ENCODE measurements at regions not wholly inside any gene's neighbourhood (a gene's known extent, or its start where the extent isn't known, plus 50 kb on each side); places are given as distances from the start of the nearest gene placed in this dataset.

- no peaks in the 10 kb centered on the region for H3K4me1 ChIP-seq (ENCODE audit: insufficient read depth, low read length)
- H3K27me3 ChIP-seq (ENCODE audit: insufficient read depth, low read length) = no peaks in the 10 kb centered on the region
- 89% methylated on average over 3 of the region's 3 CpGs for WGBS
- no peaks in the 10 kb centered on the region for H3K9me3 ChIP-seq (ENCODE audit: insufficient read depth, low read depth, low read length)
- no peak overlapping the region for H3K9ac ChIP-seq (ENCODE audit: low read depth, low read length)
- H3K36me3 ChIP-seq (ENCODE audit: insufficient read depth, low read length) = no peaks in the 10 kb centered on the region
- no peak overlapping the region for H3K27ac ChIP-seq (ENCODE audit: low read depth, low read length)
- no peak overlapping the region for H3K4me3 ChIP-seq (ENCODE audit: low read length)
Measured at GRCh38 chr12:92561543-92561899, 141.3 kb upstream of the PLEKHG7 start.

GRCh38 chr12:92560713-92561542 lies 141.9 kb upstream of the PLEKHG7 start:
- H3K27ac ChIP-seq (ENCODE audit: low read depth, low read length) = no peak overlapping the region
- no peaks in the 10 kb centered on the region for H3K4me1 ChIP-seq (ENCODE audit: insufficient read depth, low read length)
- H3K27me3 ChIP-seq (ENCODE audit: insufficient read depth, low read length) = no peaks in the 10 kb centered on the region
- no peaks in the 10 kb centered on the region for H3K36me3 ChIP-seq (ENCODE audit: insufficient read depth, low read length)
- H3K9ac ChIP-seq (ENCODE audit: low read depth, low read length) = no peak overlapping the region
- no peak overlapping the region for H3K4me3 ChIP-seq (ENCODE audit: low read length)
- no peaks in the 10 kb centered on the region for H3K9me3 ChIP-seq (ENCODE audit: insufficient read depth, low read depth, low read length)
- WGBS = 89% methylated on average over 6 of the region's 6 CpGs

GRCh38 chr12:92558806-92559205 lies 144.0 kb upstream of the PLEKHG7 start:
- Histone ChIP-seq H3K4me3 (ENCODE audit: low read length) (no peak overlapping the region), H3K27ac (ENCODE audit: low read depth, low read length) (no peak overlapping the region), H3K9me3 (ENCODE audit: insufficient read depth, low read depth, low read length) (no peaks in the 10 kb centered on the region), H3K9ac (ENCODE audit: low read depth, low read length) (no peak overlapping the region), H3K36me3 (ENCODE audit: insufficient read depth, low read length) (no peaks in the 10 kb centered on the region), H3K27me3 (ENCODE audit: insufficient read depth, low read length) (no peaks in the 10 kb centered on the region), H3K4me1 (ENCODE audit: insufficient read depth, low read length) (no peaks in the 10 kb centered on the region)
- 92% methylated on average over 2 of the region's 2 CpGs for WGBS

- WGBS = 100% methylated on average over 1 of the region's 1 CpG
- no peaks in the 10 kb centered on the region for H3K4me1 ChIP-seq (ENCODE audit: insufficient read depth, low read length)
- H3K36me3 ChIP-seq (ENCODE audit: insufficient read depth, low read length) = no peaks in the 10 kb centered on the region
- no peak overlapping the region for H3K9ac ChIP-seq (ENCODE audit: low read depth, low read length)
- H3K4me3 ChIP-seq (ENCODE audit: low read length) = no peak overlapping the region
- no peaks in the 10 kb centered on the region for H3K27me3 ChIP-seq (ENCODE audit: insufficient read depth, low read length)
- H3K27ac ChIP-seq (ENCODE audit: low read depth, low read length) = no peak overlapping the region
- H3K9me3 ChIP-seq (ENCODE audit: insufficient read depth, low read depth, low read length) = no peaks in the 10 kb centered on the region
Measured at GRCh38 chr12:92558215-92558773, 144.5 kb upstream of the PLEKHG7 start.

GRCh38 chr12:92557422-92557724 lies 145.4 kb upstream of the PLEKHG7 start:
- no peaks in the 10 kb centered on the region for H3K9me3 ChIP-seq (ENCODE audit: insufficient read depth, low read depth, low read length)

GRCh38 chr12:92556637-92557421 lies 146.0 kb upstream of the PLEKHG7 start:
- Histone ChIP-seq H3K27me3 (ENCODE audit: insufficient read depth, low read length) (no peaks in the 10 kb centered on the region), H3K9me3 (ENCODE audit: insufficient read depth, low read depth, low read length) (no peaks in the 10 kb centered on the region), H3K36me3 (ENCODE audit: insufficient read depth, low read length) (no peaks in the 10 kb centered on the region), H3K4me1 (ENCODE audit: insufficient read depth, low read length) (no peaks in the 10 kb centered on the region), H3K27ac (ENCODE audit: low read depth, low read length) (no peak overlapping the region), H3K9ac (ENCODE audit: low read depth, low read length) (no peak overlapping the region), H3K4me3 (ENCODE audit: low read length) (no peak overlapping the region)
- WGBS = 94% methylated on average over 9 of the region's 9 CpGs

More at GRCh38 chr12:92557422-92557724, 145.4 kb upstream of the PLEKHG7 start:
- Histone ChIP-seq H3K4me1 (ENCODE audit: insufficient read depth, low read length) (no peaks in the 10 kb centered on the region), H3K36me3 (ENCODE audit: insufficient read depth, low read length) (no peaks in the 10 kb centered on the region), H3K27me3 (ENCODE audit: insufficient read depth, low read length) (no peaks in the 10 kb centered on the region), H3K9ac (ENCODE audit: low read depth, low read length) (no peak overlapping the region), H3K27ac (ENCODE audit: low read depth, low read length) (no peak overlapping the region), H3K4me3 (ENCODE audit: low read length) (no peak overlapping the region)
- WGBS = 87% methylated on average over 2 of the region's 2 CpGs

GRCh38 chr12:92556141-92556540 lies 146.6 kb upstream of the PLEKHG7 start:
- Histone ChIP-seq H3K27ac (ENCODE audit: low read depth, low read length) (no peak overlapping the region), H3K9ac (ENCODE audit: low read depth, low read length) (no peak overlapping the region), H3K9me3 (ENCODE audit: insufficient read depth, low read depth, low read length) (no peaks in the 10 kb centered on the region), H3K4me3 (ENCODE audit: low read length) (no peak overlapping the region), H3K4me1 (ENCODE audit: insufficient read depth, low read length) (no peaks in the 10 kb centered on the region), H3K36me3 (ENCODE audit: insufficient read depth, low read length) (no peaks in the 10 kb centered on the region), H3K27me3 (ENCODE audit: insufficient read depth, low read length) (no peaks in the 10 kb centered on the region)
- 94% methylated on average over 1 of the region's 1 CpG for WGBS

GRCh38 chr12:92554158-92555073 lies 148.4 kb upstream of the PLEKHG7 start:
- H3K9ac ChIP-seq (ENCODE audit: low read depth, low read length) = no peak overlapping the region

GRCh38 chr12:92553389-92553788 lies 149.4 kb upstream of the PLEKHG7 start:
- Histone ChIP-seq H3K9ac (ENCODE audit: low read depth, low read length) (no peak overlapping the region), H3K27ac (ENCODE audit: low read depth, low read length) (no peak overlapping the region), H3K4me1 (ENCODE audit: insufficient read depth, low read length) (no peaks in the 10 kb centered on the region), H3K9me3 (ENCODE audit: insufficient read depth, low read depth, low read length) (no peaks in the 10 kb centered on the region), H3K4me3 (ENCODE audit: low read length) (no peak overlapping the region), H3K27me3 (ENCODE audit: insufficient read depth, low read length) (no peaks in the 10 kb centered on the region), H3K36me3 (ENCODE audit: insufficient read depth, low read length) (no peaks in the 10 kb centered on the region)
- WGBS = 92% methylated on average over 6 of the region's 6 CpGs

More at GRCh38 chr12:92554158-92555073, 148.4 kb upstream of the PLEKHG7 start:
- no peaks in the 10 kb centered on the region for H3K4me1 ChIP-seq (ENCODE audit: insufficient read depth, low read length)
- no peak overlapping the region for H3K27ac ChIP-seq (ENCODE audit: low read depth, low read length)
- H3K36me3 ChIP-seq (ENCODE audit: insufficient read depth, low read length) = no peaks in the 10 kb centered on the region
- H3K27me3 ChIP-seq (ENCODE audit: insufficient read depth, low read length) = no peaks in the 10 kb centered on the region
- 87% methylated on average over 3 of the region's 3 CpGs for WGBS
- no peaks in the 10 kb centered on the region for H3K9me3 ChIP-seq (ENCODE audit: insufficient read depth, low read depth, low read length)
- H3K4me3 ChIP-seq (ENCODE audit: low read length) = no peak overlapping the region

GRCh38 chr12:92552412-92553108 lies 150.2 kb upstream of the PLEKHG7 start:
- no peak overlapping the region for H3K9ac ChIP-seq (ENCODE audit: low read depth, low read length)
- no peaks in the 10 kb centered on the region for H3K4me1 ChIP-seq (ENCODE audit: insufficient read depth, low read length)
- H3K27me3 ChIP-seq (ENCODE audit: insufficient read depth, low read length) = no peaks in the 10 kb centered on the region
- no peak overlapping the region for H3K4me3 ChIP-seq (ENCODE audit: low read length)
- no peak overlapping the region for H3K27ac ChIP-seq (ENCODE audit: low read depth, low read length)
- no peaks in the 10 kb centered on the region for H3K36me3 ChIP-seq (ENCODE audit: insufficient read depth, low read length)
- no peaks in the 10 kb centered on the region for H3K9me3 ChIP-seq (ENCODE audit: insufficient read depth, low read depth, low read length)
- 93% methylated on average over 3 of the region's 3 CpGs for WGBS

Data from HUES64 (cell line).